SK-N-SH (cell line): ENCODE measurements at regions not wholly inside any gene's neighbourhood (a gene's known extent, or its start where the extent isn't known, plus 50 kb on each side); places are given as distances from the start of the nearest gene placed in this dataset.

Experiments
- CTCF ChIA-PET: fragments of 300-600, 350-600 bp; formaldehyde crosslinking; extraction: SDS; loops from one replicate; lab custom pipeline; 2021; lab: Yijun Ruan, JAX
- POLR2A ChIA-PET: fragments of 350-600 bp; sonication (Branson Sonifier 250); formaldehyde crosslinking; extraction: SDS; loops from one replicate; lab custom pipeline; 2020; ENCODE audit warnings: antibody characterized with exemption, inconsistent platforms; lab: Yijun Ruan, JAX
- DNase-seq: peaks from one replicate; pipeline ENCODE4 v3.0.0; 2012
- H2AFZ ChIP-seq: fragments of 200-600 bp; sonication (generic); 2 replicates; pipeline ENCODE4 v1.8.1; 2016; ENCODE audit warnings: antibody characterized with exemption, mild to moderate bottlenecking, low read depth
- H3F3A ChIP-seq: fragments of 200-600 bp; sonication (generic); replicated peaks from 2 replicates; pipeline ENCODE3; 2016; ENCODE audit warnings: antibody characterized with exemption, mild to moderate bottlenecking; ENCODE audit not compliant: insufficient read depth
- H3K27ac ChIP-seq, 2 experiments: fragments of 200-500 bp in 1 of 2; fragments of 200-600 bp in 1 of 2; sonication (Bioruptor generic) in 1 of 2; sonication (generic), shearing (Covaris generic) in 1 of 2; 2 replicates each; pipeline versions ENCODE4 v1.5.1 to v1.6.1; 2014 to 2016; ENCODE audit warnings: low read depth in 2 of 2, inconsistent platforms in 1 of 2, low read length in 1 of 2, mild to moderate bottlenecking in 1 of 2, mixed read lengths in 1 of 2
- H3K27me3 ChIP-seq: fragments of 200-600 bp; sonication (generic), shearing (Covaris generic); 2 replicates; pipeline ENCODE4 v1.6.1; 2016; ENCODE audit warnings: mixed run types; ENCODE audit not compliant: insufficient read depth
- H3K36me3 ChIP-seq, 2 experiments: fragments of 200-500 bp in 1 of 2; fragments of 200-600 bp in 1 of 2; sonication (Bioruptor generic) in 1 of 2; sonication (generic) in 1 of 2; replicated peaks in 1 of 2; 2 replicates each; pipeline versions ENCODE3 to v1.5.1; 2014 to 2016; ENCODE audit warnings: low read length in 1 of 2, mild to moderate bottlenecking in 1 of 2; ENCODE audit not compliant: insufficient read depth in 2 of 2, control insufficient read depth in 1 of 2
- H3K4me1 ChIP-seq, 2 experiments: fragments of 200-500 bp in 1 of 2; fragments of 200-600 bp in 1 of 2; sonication (Bioruptor generic) in 1 of 2; sonication (generic), shearing (Covaris generic) in 1 of 2; 2 replicates each; pipeline versions ENCODE4 v1.5.1 to v1.6.1; 2014 to 2016; ENCODE audit warnings: low read depth in 1 of 2, low read length in 1 of 2, mixed run types in 1 of 2; ENCODE audit not compliant: insufficient read depth in 2 of 2, control insufficient read depth in 1 of 2
- H3K4me2 ChIP-seq: fragments of 200-600 bp; sonication (generic), shearing (Covaris generic); 2 replicates; pipeline ENCODE4 v1.6.1; 2017; ENCODE audit warnings: mixed run types
- H3K4me3 ChIP-seq, 2 experiments: fragments of 200-500 bp in 1 of 2; fragments of 200-600 bp in 1 of 2; sonication (Bioruptor generic) in 1 of 2; sonication (generic), shearing (Covaris generic) in 1 of 2; 2 replicates each; pipeline versions ENCODE4 v1.5.1 to v1.8.1; 2014 to 2016; ENCODE audit warnings: low read depth in 2 of 2, inconsistent platforms in 1 of 2, low read length in 1 of 2, mild to moderate bottlenecking in 1 of 2, mixed read lengths in 1 of 2, moderate library complexity in 1 of 2
- H3K79me2 ChIP-seq: fragments of 200-600 bp; sonication (generic); 2 replicates; pipeline ENCODE4 v1.8.1; 2017; ENCODE audit warnings: mild to moderate bottlenecking; ENCODE audit not compliant: insufficient read depth
- H3K9ac ChIP-seq: fragments of 200-600 bp; sonication (generic); 2 replicates; pipeline ENCODE4 v1.6.1; 2017; ENCODE audit warnings: mixed run types
- H3K9me2 ChIP-seq: fragments of 200-600 bp; sonication (generic); 2 replicates; pipeline ENCODE4 v1.6.1; 2017; ENCODE audit warnings: mixed run types
- H3K9me3 ChIP-seq: fragments of 200-600 bp; sonication (generic); 2 replicates; pipeline ENCODE4 v1.6.1; 2017; ENCODE audit warnings: mixed run types, mild to moderate bottlenecking, moderate library complexity
- H4K20me1 ChIP-seq: fragments of 200-600 bp; sonication (generic); 2 replicates; pipeline ENCODE4 v1.6.1; 2017; ENCODE audit warnings: mild to moderate bottlenecking, mixed run types; ENCODE audit not compliant: insufficient read depth
- CTCF ChIP-seq: fragments of 200-600 bp; sonication (generic); IDR thresholded peaks from 2 replicates; pipeline ENCODE4 v1.6.1; 2017; ENCODE audit warnings: antibody characterized with exemption, mild to moderate bottlenecking, moderate library complexity
- ELF1 ChIP-seq: IDR thresholded peaks from 2 replicates; pipeline ENCODE4 v1.4.0; 2012
- FOSL2 ChIP-seq: IDR thresholded peaks from 2 replicates; pipeline ENCODE4 v1.4.0; 2012; ENCODE audit warnings: low read depth, mild to moderate bottlenecking, moderate library complexity, borderline replicate concordance
- FOXJ3 ChIP-seq: sonication (generic); formaldehyde crosslinking; IDR thresholded peaks from 2 replicates; pipeline ENCODE4 v1.5.1; 2020; ENCODE audit warnings: mild to moderate bottlenecking, missing genetic modification reagents
- GATA2 ChIP-seq: sonication (generic); formaldehyde crosslinking; IDR thresholded peaks from 2 replicates; pipeline ENCODE4 v1.5.0; 2020; ENCODE audit warnings: mild to moderate bottlenecking, missing genetic modification reagents
- NRF1 ChIP-seq: IDR thresholded peaks from 2 replicates; pipeline ENCODE4 v1.6.1; 2012; ENCODE audit warnings: low read depth, mild to moderate bottlenecking, low read length
- POLR2AphosphoS5 ChIP-seq: IDR thresholded peaks from 2 replicates; pipeline ENCODE4 v1.6.1; 2012; ENCODE audit warnings: low read depth, low read length
- RAD21 ChIP-seq: IDR thresholded peaks from 2 replicates; pipeline ENCODE4 v1.6.1; 2012; ENCODE audit warnings: mild to moderate bottlenecking, low read length
- RFX5 ChIP-seq: IDR thresholded peaks from 2 replicates; pipeline ENCODE4 v1.6.1; 2012; ENCODE audit warnings: mild to moderate bottlenecking, improper control_type of control experiment, low read length
- RXRA ChIP-seq: IDR thresholded peaks from 2 replicates; pipeline ENCODE4 v1.4.0; 2012; ENCODE audit warnings: low read depth, mild to moderate bottlenecking, borderline replicate concordance
- SMC3 ChIP-seq: IDR thresholded peaks from 2 replicates; pipeline ENCODE4 v1.6.1; 2012; ENCODE audit warnings: low read depth, low read length, improper control_type of control experiment
- TAF1 ChIP-seq: IDR thresholded peaks from 2 replicates; pipeline ENCODE4 v1.6.1; 2012; ENCODE audit warnings: low read depth, mild to moderate bottlenecking, low read length, moderate library complexity, borderline replicate concordance
- TEAD4 ChIP-seq: IDR thresholded peaks from 2 replicates; pipeline ENCODE4 v1.4.0; 2012; ENCODE audit warnings: mild to moderate bottlenecking, borderline replicate concordance; ENCODE audit not compliant: insufficient read depth
- ZBTB33 ChIP-seq: IDR thresholded peaks from 2 replicates; pipeline ENCODE4 v1.4.0; 2012; ENCODE audit warnings: low read depth, borderline replicate concordance
- WGBS: methylation state at CpG from one replicate; pipeline ENCODE4 v1.1.6; 2017; ENCODE audit warnings: low lambda C conversion rate; 5-methylcytosine and 5-hydroxymethylcytosine counted together
- TF ChIP-seq, protein P1 (sequence below): IDR thresholded peaks from 2 replicates; pipeline ENCODE4 v1.6.1; 2012; ENCODE audit warnings: mild to moderate bottlenecking, low read depth, low read length, moderate library complexity
- TF ChIP-seq, protein P2 (sequence below): fragments of 150-350 bp; IDR thresholded peaks from 2 replicates; pipeline ENCODE4 v1.6.1; 2017; ENCODE audit warnings: antibody characterized with exemption, low read length, low read depth, borderline replicate concordance

GRCh38 chr3:109825971-109826810, 488.8 kb upstream of the DPPA4 start:
- CTCF ChIA-PET = no interaction called here
- no peak for TF ChIP-seq ZBTB33
- TF ChIP-seq ELF1 = no peak
- TF ChIP-seq, protein P1, sequence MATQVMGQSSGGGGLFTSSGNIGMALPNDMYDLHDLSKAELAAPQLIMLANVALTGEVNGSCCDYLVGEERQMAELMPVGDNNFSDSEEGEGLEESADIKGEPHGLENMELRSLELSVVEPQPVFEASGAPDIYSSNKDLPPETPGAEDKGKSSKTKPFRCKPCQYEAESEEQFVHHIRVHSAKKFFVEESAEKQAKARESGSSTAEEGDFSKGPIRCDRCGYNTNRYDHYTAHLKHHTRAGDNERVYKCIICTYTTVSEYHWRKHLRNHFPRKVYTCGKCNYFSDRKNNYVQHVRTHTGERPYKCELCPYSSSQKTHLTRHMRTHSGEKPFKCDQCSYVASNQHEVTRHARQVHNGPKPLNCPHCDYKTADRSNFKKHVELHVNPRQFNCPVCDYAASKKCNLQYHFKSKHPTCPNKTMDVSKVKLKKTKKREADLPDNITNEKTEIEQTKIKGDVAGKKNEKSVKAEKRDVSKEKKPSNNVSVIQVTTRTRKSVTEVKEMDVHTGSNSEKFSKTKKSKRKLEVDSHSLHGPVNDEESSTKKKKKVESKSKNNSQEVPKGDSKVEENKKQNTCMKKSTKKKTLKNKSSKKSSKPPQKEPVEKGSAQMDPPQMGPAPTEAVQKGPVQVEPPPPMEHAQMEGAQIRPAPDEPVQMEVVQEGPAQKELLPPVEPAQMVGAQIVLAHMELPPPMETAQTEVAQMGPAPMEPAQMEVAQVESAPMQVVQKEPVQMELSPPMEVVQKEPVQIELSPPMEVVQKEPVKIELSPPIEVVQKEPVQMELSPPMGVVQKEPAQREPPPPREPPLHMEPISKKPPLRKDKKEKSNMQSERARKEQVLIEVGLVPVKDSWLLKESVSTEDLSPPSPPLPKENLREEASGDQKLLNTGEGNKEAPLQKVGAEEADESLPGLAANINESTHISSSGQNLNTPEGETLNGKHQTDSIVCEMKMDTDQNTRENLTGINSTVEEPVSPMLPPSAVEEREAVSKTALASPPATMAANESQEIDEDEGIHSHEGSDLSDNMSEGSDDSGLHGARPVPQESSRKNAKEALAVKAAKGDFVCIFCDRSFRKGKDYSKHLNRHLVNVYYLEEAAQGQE = no peak
- TF ChIP-seq, protein P2, sequence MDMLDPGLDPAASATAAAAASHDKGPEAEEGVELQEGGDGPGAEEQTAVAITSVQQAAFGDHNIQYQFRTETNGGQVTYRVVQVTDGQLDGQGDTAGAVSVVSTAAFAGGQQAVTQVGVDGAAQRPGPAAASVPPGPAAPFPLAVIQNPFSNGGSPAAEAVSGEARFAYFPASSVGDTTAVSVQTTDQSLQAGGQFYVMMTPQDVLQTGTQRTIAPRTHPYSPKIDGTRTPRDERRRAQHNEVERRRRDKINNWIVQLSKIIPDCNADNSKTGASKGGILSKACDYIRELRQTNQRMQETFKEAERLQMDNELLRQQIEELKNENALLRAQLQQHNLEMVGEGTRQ = no peak
- TF ChIP-seq FOXJ3 (CRISPR knock-in tag) = no peak
- TF ChIP-seq TEAD4 = no peak
- TF ChIP-seq GATA2 (CRISPR knock-in tag) = no peak
- no peak for TF ChIP-seq POLR2AphosphoS5
- no peak for TF ChIP-seq RXRA
- TF ChIP-seq NRF1 = no peak
- TF ChIP-seq FOSL2 = no peak
- TF ChIP-seq TAF1 = no peak
- no peak for TF ChIP-seq CTCF
- TF ChIP-seq RAD21 = no peak
- TF ChIP-seq RFX5 = no peak
- no peak for TF ChIP-seq SMC3
- Histone ChIP-seq H3K36me3 (no peaks in the 10 kb centered on the region), H3K27me3 (no peaks in the 10 kb centered on the region), H3K9me2 (0 out of 2 replicates have a peak, but pooled peaks cover 3% of the 10 kb centered on the region), H3F3A (no peaks in the 10 kb centered on the region), H3K79me2 (no peaks in the 10 kb centered on the region), H2AFZ (no peak overlapping the region), H3K9me3 (no peaks in the 10 kb centered on the region), H4K20me1 (no peaks in the 10 kb centered on the region), H3K4me3 (no peak overlapping the region), H3K9ac (no peak overlapping the region), H3K4me2 (no peak overlapping the region), H3K27ac (no peak overlapping the region), H3K4me1 (no peaks in the 10 kb centered on the region)
- no peak for DNase-seq
- POLR2A ChIA-PET = no interaction called here
- 75% methylated on average over 7 of the region's 7 CpGs for WGBS
